ENCODE measurements at regions not wholly inside any gene's neighbourhood (a gene's known extent, or its start where the extent isn't known, plus 50 kb on each side); places are given as distances from the start of the nearest gene placed in this dataset.

DNA sequence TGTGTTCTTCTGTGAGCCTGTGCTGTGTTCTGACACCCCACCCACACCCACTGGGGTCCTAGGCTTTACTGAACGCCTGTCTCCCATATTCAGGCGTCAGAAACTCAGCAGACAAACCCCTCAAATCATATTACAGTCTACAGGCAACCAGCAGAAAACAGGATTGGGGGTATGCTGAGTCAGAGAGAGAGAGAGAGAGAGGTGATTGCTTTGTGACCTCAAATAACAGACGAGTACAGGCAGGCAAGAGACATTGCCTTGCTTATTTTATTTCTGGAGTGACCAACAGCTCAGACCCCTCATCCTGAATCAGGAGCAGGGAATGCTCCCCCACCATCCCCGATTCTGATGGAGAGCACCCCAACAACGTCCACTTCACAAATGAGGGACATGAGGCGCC, 473.9 kb downstream of the PMP22 start:
- TF ChIP-seq, protein P1, sequence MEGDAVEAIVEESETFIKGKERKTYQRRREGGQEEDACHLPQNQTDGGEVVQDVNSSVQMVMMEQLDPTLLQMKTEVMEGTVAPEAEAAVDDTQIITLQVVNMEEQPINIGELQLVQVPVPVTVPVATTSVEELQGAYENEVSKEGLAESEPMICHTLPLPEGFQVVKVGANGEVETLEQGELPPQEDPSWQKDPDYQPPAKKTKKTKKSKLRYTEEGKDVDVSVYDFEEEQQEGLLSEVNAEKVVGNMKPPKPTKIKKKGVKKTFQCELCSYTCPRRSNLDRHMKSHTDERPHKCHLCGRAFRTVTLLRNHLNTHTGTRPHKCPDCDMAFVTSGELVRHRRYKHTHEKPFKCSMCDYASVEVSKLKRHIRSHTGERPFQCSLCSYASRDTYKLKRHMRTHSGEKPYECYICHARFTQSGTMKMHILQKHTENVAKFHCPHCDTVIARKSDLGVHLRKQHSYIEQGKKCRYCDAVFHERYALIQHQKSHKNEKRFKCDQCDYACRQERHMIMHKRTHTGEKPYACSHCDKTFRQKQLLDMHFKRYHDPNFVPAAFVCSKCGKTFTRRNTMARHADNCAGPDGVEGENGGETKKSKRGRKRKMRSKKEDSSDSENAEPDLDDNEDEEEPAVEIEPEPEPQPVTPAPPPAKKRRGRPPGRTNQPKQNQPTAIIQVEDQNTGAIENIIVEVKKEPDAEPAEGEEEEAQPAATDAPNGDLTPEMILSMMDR (IDR thresholded peaks at IDR 0.05), result no peak
- no peak for TF ChIP-seq EZH2 (IDR thresholded peaks at IDR 0.05)
